ENCODE measurements at regions not wholly inside any gene's neighbourhood (a gene's known extent, or its start where the extent isn't known, plus 50 kb on each side); places are given as distances from the start of the nearest gene placed in this dataset.

DNA sequence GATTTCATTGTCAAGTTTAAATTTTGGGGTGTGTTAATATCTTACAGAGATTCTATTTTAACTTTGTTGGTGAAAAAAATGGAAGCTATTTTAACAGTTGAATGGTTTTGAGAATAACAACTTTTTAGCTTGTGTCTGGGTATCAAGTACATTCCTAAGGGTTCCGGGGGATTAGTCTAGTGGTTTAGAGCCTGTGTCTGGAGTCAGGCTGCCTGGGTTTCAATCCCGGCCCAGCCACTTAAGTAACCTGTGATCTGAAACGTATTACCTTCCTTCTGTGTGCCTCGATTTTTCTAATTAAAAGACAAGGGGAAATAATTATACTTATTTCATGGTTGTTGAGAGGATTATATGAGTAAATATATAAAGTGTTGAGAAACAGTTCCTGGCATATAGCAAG lies 288.6 kb upstream of the NR3C2 start:
- Mint-ChIP-seq H3K27me3 (peaks cover 0 to 9% (median 5%) of the 10 kb centered on the region in 3 donors), H3K9me3 (peaks cover 0 to 2% (median 0%) of the 10 kb centered on the region in 7 donors), H3K27ac (no peak overlapping the region), H3K4me3 (peak overlapping the region in 1 of 8 donors; percentile 21), H3K4me1 (no peaks in the 10 kb centered on the region), H3K36me3 (no peaks in the 10 kb centered on the region)
- DNase-seq (no peak), ATAC-seq (ENCODE audit: low read depth in 2 of 2) (no peak)

- ATAC-seq (ENCODE audit: low read depth in 2 of 2) (no peak), DNase-seq (no peak)
- peaks cover 0 to 2% (median 0%) of the 10 kb centered on the region in 7 donors for H3K9me3 Mint-ChIP-seq
- H3K27ac Mint-ChIP-seq, result no peak overlapping the region
- peaks cover 0 to 9% (median 5%) of the 10 kb centered on the region in 3 donors for H3K27me3 Mint-ChIP-seq
- H3K4me1 Mint-ChIP-seq, result no peaks in the 10 kb centered on the region
- H3K4me3 Mint-ChIP-seq, result no peak overlapping the region
- no peaks in the 10 kb centered on the region for H3K36me3 Mint-ChIP-seq
Observed at GRCh38 chr4:148730082-148730640, 287.9 kb upstream of the NR3C2 start.

GRCh38 chr4:148717988-148718387 lies 275.8 kb upstream of the NR3C2 start:
- no peak for ATAC-seq (ENCODE audit: low read depth in 2 of 2)
- Mint-ChIP-seq H3K27me3 (no peaks in the 10 kb centered on the region), H3K4me1 (peaks cover 0 to 4% (median 0%) of the 10 kb centered on the region in 3 donors), H3K9me3 (peaks cover 0 to 24% (median 8%) of the 10 kb centered on the region in 7 donors), H3K27ac (no peak overlapping the region), H3K36me3 (no peaks in the 10 kb centered on the region), H3K4me3 (no peak overlapping the region)
- DNase-seq, result no peak

- ATAC-seq (ENCODE audit: low read depth in 2 of 2), result no peak
- no peaks in the 10 kb centered on the region for H3K27me3 Mint-ChIP-seq
- H3K36me3 Mint-ChIP-seq, result no peaks in the 10 kb centered on the region
- no peak for DNase-seq
- H3K9me3 Mint-ChIP-seq, result peaks cover 0 to 19% (median 7%) of the 10 kb centered on the region in 7 donors
- peaks cover 0 to 4% (median 0%) of the 10 kb centered on the region in 3 donors for H3K4me1 Mint-ChIP-seq
- H3K4me3 Mint-ChIP-seq, result no peak overlapping the region
- peak overlapping the region in 1 of 6 donors; percentile 82 for H3K27ac Mint-ChIP-seq
Observed at GRCh38 chr4:148716431-148717052, 274.3 kb upstream of the NR3C2 start.

DNA sequence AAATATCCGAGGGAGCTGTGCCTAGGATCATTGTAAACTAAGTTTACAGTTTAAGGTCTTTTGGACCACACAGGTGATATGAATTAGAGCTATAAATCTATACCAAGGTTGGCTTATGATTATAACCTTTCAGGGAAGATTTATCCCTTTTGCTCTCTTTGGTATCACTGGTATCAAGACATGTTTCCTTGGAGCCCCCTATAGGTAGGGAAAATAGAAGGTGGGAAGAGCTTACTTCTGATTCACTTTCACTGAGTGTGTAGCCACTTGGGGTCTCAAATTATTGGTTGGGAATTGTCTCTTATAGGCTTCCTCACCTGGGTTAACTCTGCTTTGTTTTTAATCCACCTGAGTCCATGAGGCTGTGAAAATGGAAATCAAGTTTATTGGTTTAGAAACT lies 262.1 kb upstream of the NR3C2 start:
- DNase-seq, result no peak
- no peaks in the 10 kb centered on the region for H3K27me3 Mint-ChIP-seq
- no peak overlapping the region for H3K4me3 Mint-ChIP-seq

GRCh38 chr4:148694702-148695101 lies 252.5 kb upstream of the NR3C2 start:
- Mint-ChIP-seq H3K36me3 (no peaks in the 10 kb centered on the region), H3K4me1 (no peaks in the 10 kb centered on the region), H3K4me3 (no peak overlapping the region), H3K27me3 (peaks cover 0 to 4% (median 0%) of the 10 kb centered on the region in 3 donors), H3K27ac (no peak overlapping the region), H3K9me3 (no peaks in the 10 kb centered on the region)
- no peak for DNase-seq
- no peak for ATAC-seq (ENCODE audit: low read depth in 2 of 2)

More for the DNA sequence above, 262.1 kb upstream of the NR3C2 start:
- Mint-ChIP-seq H3K36me3 (no peaks in the 10 kb centered on the region), H3K27ac (no peak overlapping the region), H3K9me3 (peaks cover 2 to 38% (median 6%) of the 10 kb centered on the region in 7 donors), H3K4me1 (no peaks in the 10 kb centered on the region)
- ATAC-seq (ENCODE audit: low read depth in 2 of 2), result no peak

- Mint-ChIP-seq H3K4me1 (no peaks in the 10 kb centered on the region), H3K36me3 (no peaks in the 10 kb centered on the region), H3K9me3 (no peaks in the 10 kb centered on the region), H3K27ac (no peak overlapping the region), H3K4me3 (no peak overlapping the region), H3K27me3 (peaks cover 0 to 4% (median 0%) of the 10 kb centered on the region in 3 donors)
- ATAC-seq (ENCODE audit: low read depth in 2 of 2) (no peak), DNase-seq (no peak)
Observed at GRCh38 chr4:148693913-148694649, 251.9 kb upstream of the NR3C2 start.

DNA sequence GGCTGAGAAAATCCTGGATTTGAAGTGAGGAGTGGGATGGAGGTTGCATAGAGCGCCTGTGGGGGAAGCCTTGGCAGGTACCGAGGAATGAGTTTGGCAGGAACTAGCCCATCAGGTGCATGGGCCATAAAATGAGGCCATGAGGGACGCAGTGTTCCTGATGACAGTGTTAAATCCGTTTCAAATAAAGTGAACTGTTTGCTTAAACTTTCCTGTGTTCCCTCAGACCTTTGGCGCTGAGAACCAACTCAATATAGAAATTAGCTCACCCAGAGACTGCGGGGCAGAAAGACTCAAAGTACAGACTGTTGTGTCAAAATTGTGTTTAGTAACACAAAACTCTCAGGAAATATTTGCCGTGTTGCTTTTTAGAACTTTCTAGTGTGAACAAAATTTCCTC lies 250.0 kb upstream of the NR3C2 start:
- no peaks in the 10 kb centered on the region for H3K36me3 Mint-ChIP-seq
- DNase-seq, result no peak
- no peak overlapping the region for H3K27ac Mint-ChIP-seq
- peaks cover 0 to 4% (median 0%) of the 10 kb centered on the region in 3 donors for H3K27me3 Mint-ChIP-seq
- H3K9me3 Mint-ChIP-seq, result no peaks in the 10 kb centered on the region
- no peak overlapping the region for H3K4me3 Mint-ChIP-seq
- no peaks in the 10 kb centered on the region for H3K4me1 Mint-ChIP-seq
- ATAC-seq (ENCODE audit: low read depth in 2 of 2), result no peak

DNA sequence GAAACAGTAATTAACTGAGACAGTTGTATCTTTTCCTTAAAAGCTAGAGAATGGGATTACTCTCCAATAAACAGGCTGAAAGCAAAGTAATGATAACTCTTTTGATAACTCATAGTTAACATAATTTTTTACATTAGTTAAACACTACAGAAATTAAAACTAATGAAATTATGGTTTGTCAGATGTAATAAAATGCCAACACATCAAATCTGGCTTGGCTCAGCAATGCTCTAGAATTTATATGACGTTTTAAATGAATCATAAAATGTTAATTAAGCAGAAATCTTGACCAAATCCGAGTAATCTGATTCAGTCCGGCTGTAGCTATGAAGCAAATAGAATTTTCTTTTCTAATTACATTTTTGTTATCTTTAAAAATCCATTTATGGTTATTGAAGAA lies 244.2 kb upstream of the NR3C2 start:
- H3K27ac Mint-ChIP-seq, result no peak overlapping the region

GRCh38 chr4:148684638-148685037 lies 242.4 kb upstream of the NR3C2 start:
- ATAC-seq (ENCODE audit: low read depth in 2 of 2), result no peak
- H3K36me3 Mint-ChIP-seq, result no peaks in the 10 kb centered on the region
- no peaks in the 10 kb centered on the region for H3K27me3 Mint-ChIP-seq
- peaks cover 0 to 4% (median 0%) of the 10 kb centered on the region in 7 donors for H3K9me3 Mint-ChIP-seq
- H3K4me3 Mint-ChIP-seq, result no peak overlapping the region
- H3K4me1 Mint-ChIP-seq, result no peaks in the 10 kb centered on the region
- H3K27ac Mint-ChIP-seq, result no peak overlapping the region
- DNase-seq, result no peak

More for the DNA sequence above, 244.2 kb upstream of the NR3C2 start:
- DNase-seq (no peak), ATAC-seq (ENCODE audit: low read depth in 2 of 2) (no peak)
- H3K4me1 Mint-ChIP-seq, result no peaks in the 10 kb centered on the region
- no peaks in the 10 kb centered on the region for H3K36me3 Mint-ChIP-seq
- peaks cover 0 to 2% (median 0%) of the 10 kb centered on the region in 7 donors for H3K9me3 Mint-ChIP-seq
- peaks cover 0 to 4% (median 0%) of the 10 kb centered on the region in 3 donors for H3K27me3 Mint-ChIP-seq
- no peak overlapping the region for H3K4me3 Mint-ChIP-seq

DNA sequence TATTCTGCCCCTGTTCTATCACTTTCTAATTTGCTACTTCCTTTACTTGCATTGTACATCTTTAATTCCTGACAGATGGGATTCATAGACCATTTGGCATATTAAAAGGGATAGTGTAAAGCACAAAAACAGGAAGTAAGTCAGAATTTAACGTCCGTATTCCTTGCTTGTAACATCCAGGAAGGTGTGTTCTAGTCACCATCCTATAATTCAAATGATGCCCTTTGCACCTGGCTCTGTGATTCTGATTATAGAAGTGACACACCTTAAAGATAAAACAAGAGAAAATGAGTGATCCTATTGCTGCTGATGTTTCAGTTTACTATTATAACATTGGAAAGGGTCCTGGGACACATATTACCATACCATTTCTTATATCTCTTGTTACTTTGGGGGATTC lies 238.7 kb upstream of the NR3C2 start:
- H3K27ac Mint-ChIP-seq, result no peak overlapping the region
- H3K9me3 Mint-ChIP-seq, result peaks cover 0 to 4% (median 0%) of the 10 kb centered on the region in 7 donors
- H3K4me1 Mint-ChIP-seq, result no peaks in the 10 kb centered on the region
- ATAC-seq (ENCODE audit: low read depth in 2 of 2), result no peak
- H3K4me3 Mint-ChIP-seq, result no peak overlapping the region
- H3K36me3 Mint-ChIP-seq, result no peaks in the 10 kb centered on the region
- no peaks in the 10 kb centered on the region for H3K27me3 Mint-ChIP-seq
- no peak for DNase-seq

DNA sequence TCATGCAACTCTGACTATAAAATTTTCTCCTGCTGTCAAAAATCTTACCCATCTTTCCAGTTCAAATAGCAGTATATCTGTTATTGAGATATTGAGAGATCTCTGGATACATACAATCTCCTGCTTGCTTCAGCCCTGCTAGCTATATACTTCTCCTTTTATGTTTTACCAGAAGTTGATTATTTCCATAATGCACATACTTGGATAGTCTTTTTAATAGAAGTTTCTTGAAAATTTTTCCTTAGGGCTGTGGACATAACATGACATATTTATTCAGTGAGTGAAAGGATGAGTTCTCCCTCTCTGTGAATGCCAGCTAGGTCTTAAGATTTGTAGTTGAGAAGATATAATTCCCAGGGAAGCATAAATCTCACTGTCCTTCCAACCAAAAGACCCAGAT lies 234.1 kb upstream of the NR3C2 start:
- H3K9me3 Mint-ChIP-seq, result peaks cover 0 to 5% (median 2%) of the 10 kb centered on the region in 7 donors
- no peaks in the 10 kb centered on the region for H3K4me1 Mint-ChIP-seq
- ATAC-seq (ENCODE audit: low read depth in 2 of 2) (no peak), DNase-seq (no peak)
- H3K27ac Mint-ChIP-seq, result no peak overlapping the region
- H3K4me3 Mint-ChIP-seq, result no peak overlapping the region
- no peaks in the 10 kb centered on the region for H3K27me3 Mint-ChIP-seq
- no peaks in the 10 kb centered on the region for H3K36me3 Mint-ChIP-seq

- ATAC-seq (ENCODE audit: low read depth in 2 of 2) (no peak), DNase-seq (no peak)
- Mint-ChIP-seq H3K27me3 (no peaks in the 10 kb centered on the region), H3K4me1 (no peaks in the 10 kb centered on the region), H3K36me3 (no peaks in the 10 kb centered on the region), H3K4me3 (no peak overlapping the region), H3K9me3 (peaks cover 0 to 5% (median 0%) of the 10 kb centered on the region in 7 donors), H3K27ac (no peak overlapping the region)
Observed at GRCh38 chr4:148674876-148675275, 232.7 kb upstream of the NR3C2 start.

DNA sequence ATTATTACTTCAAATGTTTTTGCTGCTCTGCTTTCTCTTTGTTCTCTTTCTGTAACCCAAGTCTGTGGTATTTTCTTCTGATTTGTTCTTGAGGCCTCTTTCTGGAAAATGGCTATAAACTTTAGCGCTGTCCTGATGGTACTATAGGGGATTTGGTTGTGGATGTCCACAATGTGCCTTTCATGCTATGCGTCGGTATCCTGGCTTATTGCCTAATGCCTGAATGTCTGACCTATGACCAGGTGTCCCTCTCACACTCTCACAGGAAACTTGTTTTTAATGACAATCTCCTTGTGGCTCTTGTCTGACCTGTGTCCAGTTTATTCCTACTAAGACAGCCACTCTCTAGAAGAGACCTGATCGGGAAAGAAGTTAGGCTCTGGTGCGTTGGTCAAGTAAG lies 222.4 kb upstream of the NR3C2 start:
- Mint-ChIP-seq H3K36me3 (peaks cover 0 to 7% of the 10 kb centered on the region in 2 donors), H3K4me3 (no peak overlapping the region), H3K4me1 (no peaks in the 10 kb centered on the region), H3K27ac (no peak overlapping the region), H3K9me3 (peaks cover 0 to 8% (median 2%) of the 10 kb centered on the region in 7 donors), H3K27me3 (peaks cover 0 to 5% (median 0%) of the 10 kb centered on the region in 3 donors)
- no peak for DNase-seq
- no peak for ATAC-seq (ENCODE audit: low read depth in 2 of 2)

Data from naive B cell (primary cell).